Duodenal mucosa (tissue), 2 donors: ENCODE measurements at regions not wholly inside any gene's neighbourhood (a gene's known extent, or its start where the extent isn't known, plus 50 kb on each side); places are given as distances from the start of the nearest gene placed in this dataset.
"Not testable (repeated sequence)": the region's sequence is repeated elsewhere in the genome, so short reads cannot be mapped to it uniquely, and the experiment has no call there.

Experiments used
- H3K27ac ChIP-seq: one replicate; pipeline ENCODE4 v1.7.0; 2013; ENCODE audit warnings: low read depth, low read length
- H3K27me3 ChIP-seq, 2 donors: one replicate each; pipeline ENCODE4 v1.7.0; 2013; ENCODE audit warnings: low read length in 2 of 2, control low read depth in 1 of 2; ENCODE audit not compliant: insufficient read depth in 2 of 2, control insufficient read depth in 1 of 2
- H3K36me3 ChIP-seq, 2 donors: one replicate each; pipeline ENCODE4 v1.7.0; 2013; ENCODE audit warnings: low read length in 2 of 2, control low read depth in 1 of 2; ENCODE audit not compliant: insufficient read depth in 2 of 2, control insufficient read depth in 1 of 2
- H3K4me1 ChIP-seq, 2 donors: one replicate each; pipeline ENCODE4 v1.7.0; 2013; ENCODE audit warnings: low read length in 2 of 2, control low read depth in 1 of 2; ENCODE audit not compliant: insufficient read depth in 2 of 2, control insufficient read depth in 1 of 2
- H3K4me3 ChIP-seq, 2 donors: one replicate each; pipeline ENCODE4 v1.7.0; 2013; ENCODE audit warnings: low read length in 2 of 2, low read depth in 1 of 2
- H3K9ac ChIP-seq, 2 donors: one replicate each; pipeline ENCODE4 v1.7.0; 2013; ENCODE audit warnings: low read length in 2 of 2, low read depth in 1 of 2
- H3K9me3 ChIP-seq, 2 donors: one replicate each; pipeline ENCODE4 v1.7.0; 2013; ENCODE audit warnings: low read length in 2 of 2, control low read depth in 1 of 2; ENCODE audit not compliant: control insufficient read depth in 1 of 2

- not testable (repeated sequence) for H3K4me3 ChIP-seq, H3K36me3 ChIP-seq, H3K4me1 ChIP-seq, H3K27me3 ChIP-seq, H3K27ac ChIP-seq, H3K9ac ChIP-seq
- peaks cover 9 to 19% of the 10 kb centered on the region in 2 donors for H3K9me3 ChIP-seq
These were observed 3879.3 kb downstream of the SRGAP2C start for GRCh38 chr1:125064029-125064428.

DNA sequence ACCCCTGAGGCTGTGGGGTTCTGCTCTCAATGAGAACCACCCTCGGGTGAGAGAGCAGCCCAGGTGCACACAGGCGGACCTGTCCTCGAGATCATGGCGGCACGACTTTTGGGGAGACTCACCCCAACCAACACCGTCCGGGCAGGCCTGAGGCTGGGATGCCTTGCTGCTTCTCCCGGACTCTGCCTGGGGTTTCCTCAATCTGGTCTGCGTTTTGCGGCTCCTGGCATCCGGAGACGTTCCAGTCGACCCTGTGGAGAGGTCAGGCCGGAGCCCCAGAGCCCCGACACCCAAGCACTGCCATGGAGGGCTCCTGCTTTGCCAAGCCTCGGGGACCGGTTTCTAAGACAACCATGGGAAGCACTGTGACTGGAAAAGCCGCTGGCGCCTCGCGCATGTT is 3879.7 kb downstream of the SRGAP2C start:
- no peaks in the 10 kb centered on the region for H3K36me3 ChIP-seq
- no peak overlapping the region for H3K9ac ChIP-seq
- no peak overlapping the region for H3K4me3 ChIP-seq
- no peaks in the 10 kb centered on the region for H3K4me1 ChIP-seq
- no peak overlapping the region for H3K27ac ChIP-seq
- H3K9me3 ChIP-seq, result peaks cover 13 to 19% of the 10 kb centered on the region in 2 donors
- no peaks in the 10 kb centered on the region for H3K27me3 ChIP-seq

DNA sequence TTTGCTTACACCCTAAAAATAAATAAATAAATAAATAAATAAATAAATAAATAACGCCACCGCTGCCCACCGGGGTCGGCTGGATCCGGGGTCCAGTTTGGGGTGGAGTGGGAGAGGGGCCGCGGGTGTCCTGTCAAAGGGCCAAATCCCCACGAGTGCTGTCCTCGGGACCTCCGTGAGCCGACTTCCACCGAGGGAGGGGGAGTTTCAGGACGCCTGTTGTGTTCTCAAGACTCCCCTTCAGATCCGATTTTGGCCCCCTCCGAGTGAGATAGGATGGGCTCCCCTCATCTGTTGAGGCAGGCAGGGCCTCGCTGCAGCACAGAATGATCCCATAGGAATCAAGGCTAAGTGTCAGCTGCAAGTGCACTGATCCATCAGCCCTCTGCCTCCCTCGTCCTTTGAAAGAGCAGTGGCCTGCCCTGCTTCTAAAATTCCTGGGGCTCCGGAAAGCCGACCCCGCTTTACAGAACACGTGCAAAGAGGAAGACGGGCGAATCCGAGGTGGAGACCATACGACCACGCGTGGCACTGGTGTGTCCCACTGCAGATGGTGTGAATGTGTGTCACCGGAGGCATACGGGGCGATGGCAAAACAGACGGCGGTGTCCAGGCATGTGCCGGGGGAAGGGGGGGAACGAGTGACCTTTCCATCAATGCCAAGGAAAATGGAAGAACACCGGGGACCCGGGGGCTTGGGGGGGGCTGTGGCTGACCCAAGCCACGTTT is 3880.5 kb downstream of the SRGAP2C start:
- Histone ChIP-seq H3K4me3 (no peak overlapping the region), H3K36me3 (no peaks in the 10 kb centered on the region), H3K9me3 (peaks cover 21 to 24% of the 10 kb centered on the region in 2 donors), H3K4me1 (no peaks in the 10 kb centered on the region), H3K27me3 (no peaks in the 10 kb centered on the region), H3K27ac (no peak overlapping the region), H3K9ac (no peak overlapping the region)

DNA sequence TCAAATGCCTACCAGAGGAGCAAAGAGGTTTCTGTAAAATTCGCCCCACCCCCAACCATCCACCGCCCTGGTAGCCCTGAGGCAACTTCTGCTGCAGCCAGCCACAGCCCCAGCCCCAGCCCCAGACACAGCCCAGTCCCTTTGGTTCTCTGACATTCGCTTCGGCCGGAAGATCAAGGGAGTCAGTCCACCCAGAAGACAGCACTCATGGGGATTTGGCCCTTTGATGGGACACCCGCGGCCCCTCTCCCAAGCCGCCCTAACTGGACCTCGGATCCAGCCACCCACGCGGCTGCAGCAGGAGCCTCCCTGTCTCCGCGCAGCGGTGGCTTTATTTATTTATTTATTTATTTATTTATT is 3881.0 kb downstream of the SRGAP2C start:
- Histone ChIP-seq H3K4me3 (no peak overlapping the region), H3K9me3 (peaks cover 27 to 29% of the 10 kb centered on the region in 2 donors), H3K36me3 (no peaks in the 10 kb centered on the region), H3K27ac (no peak overlapping the region), H3K4me1 (no peaks in the 10 kb centered on the region), H3K27me3 (no peaks in the 10 kb centered on the region), H3K9ac (no peak overlapping the region)

- Histone ChIP-seq H3K27ac (no peak overlapping the region), H3K4me1 (no peaks in the 10 kb centered on the region), H3K27me3 (no peaks in the 10 kb centered on the region), H3K36me3 (no peaks in the 10 kb centered on the region), H3K4me3 (no peak overlapping the region), H3K9me3 (peaks cover 30 to 32% of the 10 kb centered on the region in 2 donors), H3K9ac (no peak overlapping the region)
These were observed 3881.6 kb downstream of the SRGAP2C start for GRCh38 chr1:125066385-125066784.

DNA sequence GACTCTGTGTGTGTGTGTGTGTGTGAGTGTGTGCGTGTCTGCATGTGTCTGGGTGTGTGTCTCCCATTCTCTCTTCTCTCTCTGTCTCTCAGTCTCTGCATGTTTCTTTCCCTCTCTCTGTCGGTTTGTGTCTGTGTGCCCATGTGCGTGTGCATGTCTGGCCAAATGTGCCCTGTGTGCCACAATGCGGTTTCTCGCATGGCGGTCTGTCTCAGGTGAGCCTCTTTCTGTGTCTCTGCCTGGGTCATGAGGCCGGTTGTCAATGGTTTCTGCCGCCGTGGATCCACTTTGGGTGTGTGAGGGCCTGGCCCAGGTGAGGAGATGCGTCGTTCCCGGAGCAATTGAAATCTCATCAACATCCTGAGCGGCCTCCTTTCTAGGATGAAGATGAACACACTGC is 3882.1 kb downstream of the SRGAP2C start:
- not testable (repeated sequence) for H3K4me1 ChIP-seq, H3K4me3 ChIP-seq, H3K9ac ChIP-seq, H3K27me3 ChIP-seq, H3K36me3 ChIP-seq, H3K27ac ChIP-seq
- H3K9me3 ChIP-seq, result peaks cover 34 to 37% of the 10 kb centered on the region in 2 donors

DNA sequence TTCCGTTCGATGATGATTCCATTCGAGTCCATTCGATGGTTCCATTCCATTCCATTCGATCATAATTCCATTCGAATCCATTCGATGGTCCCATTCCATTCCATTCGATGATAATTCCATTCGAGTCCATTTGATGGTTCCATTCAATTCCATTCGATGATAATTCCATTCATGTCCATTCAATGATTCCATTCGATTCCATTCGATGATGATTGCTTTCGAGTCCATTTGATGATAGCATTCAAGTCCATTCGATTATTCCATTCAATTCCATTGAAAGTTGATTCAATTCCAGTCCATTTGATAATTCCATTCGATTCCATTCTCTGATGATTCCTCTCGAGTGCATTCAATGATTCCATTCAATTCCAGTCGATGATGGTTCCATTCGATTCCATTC is 3895.3 kb downstream of the SRGAP2C start:
- no peak overlapping the region for H3K27ac ChIP-seq
- no peaks in the 10 kb centered on the region for H3K36me3 ChIP-seq
- H3K27me3 ChIP-seq, result no peaks in the 10 kb centered on the region
- no peaks in the 10 kb centered on the region for H3K4me1 ChIP-seq
- peaks cover 29 to 71% of the 10 kb centered on the region in 2 donors for H3K9me3 ChIP-seq
- H3K9ac ChIP-seq, result no peak overlapping the region
- no peak overlapping the region for H3K4me3 ChIP-seq

- Histone ChIP-seq H3K9ac (no peak overlapping the region), H3K27me3 (no peaks in the 10 kb centered on the region), H3K27ac (no peak overlapping the region), H3K4me1 (no peaks in the 10 kb centered on the region), H3K4me3 (no peak overlapping the region), H3K36me3 (no peaks in the 10 kb centered on the region), H3K9me3 (peaks cover 21 to 44% of the 10 kb centered on the region in 2 donors)
These were observed 3901.2 kb downstream of the SRGAP2C start for GRCh38 chr1:125085720-125086591.

DNA sequence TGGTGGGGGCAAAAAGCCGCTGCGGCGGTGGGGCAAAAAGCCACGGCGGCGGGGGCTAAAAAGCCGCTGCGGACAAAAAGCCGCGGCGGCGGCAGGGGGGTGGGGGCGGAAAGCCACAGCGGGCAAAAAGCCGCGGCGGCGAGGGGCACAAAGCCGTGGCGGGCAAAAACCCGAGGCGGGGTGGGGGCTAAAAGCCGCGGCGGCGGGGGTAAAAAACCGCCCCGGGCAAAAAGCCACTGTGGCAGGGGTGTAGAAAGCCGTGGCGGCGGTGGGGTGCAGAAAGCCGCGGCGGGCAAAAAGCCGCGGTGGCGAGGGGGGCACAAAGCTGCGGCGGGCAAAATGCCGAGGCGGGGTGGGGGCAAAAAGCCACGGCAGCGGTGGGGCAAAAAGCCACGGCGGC is 3901.8 kb downstream of the SRGAP2C start:
- H3K27me3 ChIP-seq, result no peaks in the 10 kb centered on the region
- no peak overlapping the region for H3K9ac ChIP-seq
- no peaks in the 10 kb centered on the region for H3K36me3 ChIP-seq
- H3K27ac ChIP-seq, result no peak overlapping the region
- peaks cover 15 to 37% of the 10 kb centered on the region in 2 donors for H3K9me3 ChIP-seq
- H3K4me3 ChIP-seq, result no peak overlapping the region
- H3K4me1 ChIP-seq, result no peaks in the 10 kb centered on the region

DNA sequence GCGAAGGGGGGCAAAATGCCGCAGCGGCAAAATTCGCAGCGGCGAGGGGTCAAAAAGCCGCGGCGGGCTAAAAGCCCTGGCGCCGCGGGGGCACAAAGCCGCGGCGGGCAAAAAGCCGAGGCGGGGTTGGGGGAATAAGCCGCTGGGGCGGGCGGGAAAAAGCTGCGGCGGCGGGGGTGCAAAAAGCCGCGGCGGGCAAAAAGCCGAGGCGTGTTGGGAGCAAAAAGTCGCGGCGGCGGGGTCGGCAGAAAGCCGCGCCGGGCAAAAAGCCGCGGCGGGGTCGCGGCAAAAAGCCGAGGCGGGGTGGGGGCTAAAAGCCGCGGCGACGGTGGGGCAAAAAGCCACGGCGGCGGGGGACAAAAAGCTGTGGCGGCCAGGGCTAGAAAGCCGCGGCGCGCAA is 3902.5 kb downstream of the SRGAP2C start:
- H3K9me3 ChIP-seq, result peaks cover 11 to 31% of the 10 kb centered on the region in 2 donors

More for the DNA sequence above, 3902.5 kb downstream of the SRGAP2C start:
- H3K9ac ChIP-seq, result no peak overlapping the region
- no peak overlapping the region for H3K27ac ChIP-seq
- no peaks in the 10 kb centered on the region for H3K4me1 ChIP-seq
- no peaks in the 10 kb centered on the region for H3K36me3 ChIP-seq
- no peak overlapping the region for H3K4me3 ChIP-seq
- H3K27me3 ChIP-seq, result no peaks in the 10 kb centered on the region
